ENCODE measurements at regions not wholly inside any gene's neighbourhood (a gene's known extent, or its start where the extent isn't known, plus 50 kb on each side); places are given as distances from the start of the nearest gene placed in this dataset.

- DNase-seq (no peak), ATAC-seq (ENCODE audit: insufficient read depth, low read depth) (no peak)
- Histone ChIP-seq H3K79me2 (ENCODE audit: insufficient read depth, low read length) (no peaks in the 10 kb centered on the region), H3K27me3 (ENCODE audit: insufficient read depth, low read length, poor library complexity) (no peaks in the 10 kb centered on the region), H3K4me1 (ENCODE audit: insufficient read depth, low read length) (no peaks in the 10 kb centered on the region), H3K36me3 (ENCODE audit: insufficient read depth, low read length) (no peaks in the 10 kb centered on the region), H2AFZ (ENCODE audit: low read depth, low read length) (no peak overlapping the region), H3K27ac (ENCODE audit: low read length) (no peak overlapping the region), H3K9ac (ENCODE audit: low read depth, low read length) (no peak overlapping the region), H3K9me3 (ENCODE audit: insufficient read depth, low read length, severe bottlenecking) (no peaks in the 10 kb centered on the region), H3K4me3 (ENCODE audit: low read depth in 1 of 2, low read length in 2 of 2) (no peak overlapping the region), H4K20me1 (ENCODE audit: insufficient read depth, low read length) (no peaks in the 10 kb centered on the region), H3K4me2 (ENCODE audit: insufficient read depth, low read length) (no peak overlapping the region)
- TF ChIP-seq, protein P1, sequence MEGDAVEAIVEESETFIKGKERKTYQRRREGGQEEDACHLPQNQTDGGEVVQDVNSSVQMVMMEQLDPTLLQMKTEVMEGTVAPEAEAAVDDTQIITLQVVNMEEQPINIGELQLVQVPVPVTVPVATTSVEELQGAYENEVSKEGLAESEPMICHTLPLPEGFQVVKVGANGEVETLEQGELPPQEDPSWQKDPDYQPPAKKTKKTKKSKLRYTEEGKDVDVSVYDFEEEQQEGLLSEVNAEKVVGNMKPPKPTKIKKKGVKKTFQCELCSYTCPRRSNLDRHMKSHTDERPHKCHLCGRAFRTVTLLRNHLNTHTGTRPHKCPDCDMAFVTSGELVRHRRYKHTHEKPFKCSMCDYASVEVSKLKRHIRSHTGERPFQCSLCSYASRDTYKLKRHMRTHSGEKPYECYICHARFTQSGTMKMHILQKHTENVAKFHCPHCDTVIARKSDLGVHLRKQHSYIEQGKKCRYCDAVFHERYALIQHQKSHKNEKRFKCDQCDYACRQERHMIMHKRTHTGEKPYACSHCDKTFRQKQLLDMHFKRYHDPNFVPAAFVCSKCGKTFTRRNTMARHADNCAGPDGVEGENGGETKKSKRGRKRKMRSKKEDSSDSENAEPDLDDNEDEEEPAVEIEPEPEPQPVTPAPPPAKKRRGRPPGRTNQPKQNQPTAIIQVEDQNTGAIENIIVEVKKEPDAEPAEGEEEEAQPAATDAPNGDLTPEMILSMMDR (IDR thresholded peaks at IDR 0.05; ENCODE audit: borderline replicate concordance, extremely low read depth, low read length, poor library complexity, severe bottlenecking): no peak
- TF ChIP-seq EZH2 (IDR thresholded peaks at IDR 0.05; ENCODE audit: borderline replicate concordance, low read depth, low read length, severe bottlenecking): no peak
Measured at GRCh38 chr1:193321242-193321840, 134.9 kb upstream of the B3GALT2 start.

GRCh38 chr1:193320270-193320669 is 133.9 kb upstream of the B3GALT2 start:
- Histone ChIP-seq H3K27ac (ENCODE audit: low read length) (no peak overlapping the region), H3K36me3 (ENCODE audit: insufficient read depth, low read length) (no peaks in the 10 kb centered on the region), H4K20me1 (ENCODE audit: insufficient read depth, low read length) (no peaks in the 10 kb centered on the region), H3K79me2 (ENCODE audit: insufficient read depth, low read length) (no peaks in the 10 kb centered on the region), H3K4me3 (ENCODE audit: low read depth in 1 of 2, low read length in 2 of 2) (no peak overlapping the region), H2AFZ (ENCODE audit: low read depth, low read length) (no peak overlapping the region), H3K27me3 (ENCODE audit: insufficient read depth, low read length, poor library complexity) (no peaks in the 10 kb centered on the region), H3K9ac (ENCODE audit: low read depth, low read length) (no peak overlapping the region), H3K4me1 (ENCODE audit: insufficient read depth, low read length) (no peaks in the 10 kb centered on the region), H3K9me3 (ENCODE audit: insufficient read depth, low read length, severe bottlenecking) (no peaks in the 10 kb centered on the region), H3K4me2 (ENCODE audit: insufficient read depth, low read length) (no peak overlapping the region)
- ATAC-seq (ENCODE audit: insufficient read depth, low read depth) (no peak), DNase-seq (no peak)
- TF ChIP-seq, protein P1 (IDR thresholded peaks at IDR 0.05; ENCODE audit: borderline replicate concordance, extremely low read depth, low read length, poor library complexity, severe bottlenecking): no peak
- TF ChIP-seq EZH2 (IDR thresholded peaks at IDR 0.05; ENCODE audit: borderline replicate concordance, low read depth, low read length, severe bottlenecking): no peak

GRCh38 chr1:193318347-193318746 is 131.9 kb upstream of the B3GALT2 start:
- Histone ChIP-seq H2AFZ (ENCODE audit: low read depth, low read length) (no peak overlapping the region), H4K20me1 (ENCODE audit: insufficient read depth, low read length) (no peaks in the 10 kb centered on the region), H3K27me3 (ENCODE audit: insufficient read depth, low read length, poor library complexity) (no peaks in the 10 kb centered on the region), H3K4me2 (ENCODE audit: insufficient read depth, low read length) (no peak overlapping the region), H3K4me3 (ENCODE audit: low read depth in 1 of 2, low read length in 2 of 2) (no peak overlapping the region), H3K27ac (ENCODE audit: low read length) (no peak overlapping the region), H3K36me3 (ENCODE audit: insufficient read depth, low read length) (no peaks in the 10 kb centered on the region), H3K4me1 (ENCODE audit: insufficient read depth, low read length) (no peaks in the 10 kb centered on the region), H3K79me2 (ENCODE audit: insufficient read depth, low read length) (no peaks in the 10 kb centered on the region), H3K9me3 (ENCODE audit: insufficient read depth, low read length, severe bottlenecking) (no peaks in the 10 kb centered on the region), H3K9ac (ENCODE audit: low read depth, low read length) (no peak overlapping the region)
- DNase-seq (no peak), ATAC-seq (ENCODE audit: insufficient read depth, low read depth) (no peak)
- TF ChIP-seq EZH2 (IDR thresholded peaks at IDR 0.05; ENCODE audit: borderline replicate concordance, low read depth, low read length, severe bottlenecking): no peak
- TF ChIP-seq, protein P1 (IDR thresholded peaks at IDR 0.05; ENCODE audit: borderline replicate concordance, extremely low read depth, low read length, poor library complexity, severe bottlenecking): no peak
